H9 (cell line): ENCODE measurements at regions not wholly inside any gene's neighbourhood (a gene's known extent, or its start where the extent isn't known, plus 50 kb on each side); places are given as distances from the start of the nearest gene placed in this dataset.

Experiments
- DNase-seq: peaks from one replicate; pipeline ENCODE4 v3.0.0-alpha.2; 2017
- H2AFZ ChIP-seq: one replicate; pipeline ENCODE4 v1.6.1; 2013; ENCODE audit warnings: mild to moderate bottlenecking, low read length, control low read depth, moderate library complexity
- H2AK5ac ChIP-seq: 2 replicates; pipeline ENCODE4 v1.6.1; 2013; ENCODE audit warnings: low read length, control low read depth, mixed read lengths; ENCODE audit not compliant: insufficient read length
- H2BK120ac ChIP-seq: one replicate; pipeline ENCODE4 v1.6.1; 2013; ENCODE audit warnings: low read depth, mild to moderate bottlenecking, low read length, control low read depth, inconsistent platforms; ENCODE audit not compliant: poor library complexity, severe bottlenecking
- H2BK12ac ChIP-seq: 2 replicates; pipeline ENCODE4 v1.6.1; 2013; ENCODE audit warnings: low read length, control low read depth, mixed read lengths, low read depth; ENCODE audit not compliant: insufficient read length
- H2BK15ac ChIP-seq: 2 replicates; pipeline ENCODE4 v1.6.1; 2013; ENCODE audit warnings: low read depth, low read length, control low read depth
- H2BK20ac ChIP-seq: one replicate; pipeline ENCODE4 v1.6.1; 2013; ENCODE audit warnings: low read depth, mild to moderate bottlenecking, low read length, control low read depth, inconsistent platforms; ENCODE audit not compliant: poor library complexity, severe bottlenecking
- H2BK5ac ChIP-seq: 2 replicates; pipeline ENCODE4 v1.6.1; 2013; ENCODE audit warnings: low read length, control low read depth, mixed read lengths; ENCODE audit not compliant: insufficient read length
- H3K14ac ChIP-seq: 2 replicates; pipeline ENCODE4 v1.6.1; 2013; ENCODE audit warnings: low read length, control low read depth; ENCODE audit not compliant: insufficient read depth
- H3K18ac ChIP-seq: 2 replicates; pipeline ENCODE4 v1.6.1; 2013; ENCODE audit warnings: low read depth, mild to moderate bottlenecking, mixed read lengths, low read length, control low read depth; ENCODE audit not compliant: insufficient read length
- H3K23ac ChIP-seq: 2 replicates; pipeline ENCODE4 v1.6.1; 2013; ENCODE audit warnings: low read length, control low read depth, mixed read lengths, low read depth; ENCODE audit not compliant: insufficient read length
- H3K23me2 ChIP-seq: 2 replicates; pipeline ENCODE4 v1.6.1; 2013; ENCODE audit warnings: low read depth, mild to moderate bottlenecking, mixed read lengths, low read length, control low read depth; ENCODE audit not compliant: insufficient read length, poor library complexity, severe bottlenecking
- H3K27ac ChIP-seq: 2 replicates; pipeline ENCODE4 v1.5.1; 2013; ENCODE audit warnings: low read length, control low read depth, mixed read lengths, low read depth; ENCODE audit not compliant: insufficient read length
- H3K27me3 ChIP-seq: 2 replicates; pipeline ENCODE4 v1.6.1; 2013; ENCODE audit warnings: low read length, control low read depth, inconsistent platforms; ENCODE audit not compliant: insufficient read depth
- H3K4ac ChIP-seq: 2 replicates; pipeline ENCODE4 v1.6.1; 2013; ENCODE audit warnings: low read depth, mild to moderate bottlenecking, control low read depth, inconsistent platforms, low read length, moderate library complexity
- H3K4me1 ChIP-seq: 2 replicates; pipeline ENCODE4 v1.6.1; 2013; ENCODE audit warnings: low read length, control low read depth, inconsistent platforms; ENCODE audit not compliant: insufficient read depth
- H3K4me2 ChIP-seq: 2 replicates; pipeline ENCODE4 v1.6.1; 2013; ENCODE audit warnings: low read length, control low read depth, mixed read lengths; ENCODE audit not compliant: insufficient read length, insufficient read depth
- H3K56ac ChIP-seq: 2 replicates; pipeline ENCODE4 v1.6.1; 2013; ENCODE audit warnings: low read depth, mild to moderate bottlenecking, mixed read lengths, low read length, control low read depth; ENCODE audit not compliant: insufficient read length
- H3K79me1 ChIP-seq: 2 replicates; pipeline ENCODE4 v1.6.1; 2013; ENCODE audit warnings: low read depth, mild to moderate bottlenecking, moderate library complexity, low read length, control low read depth, inconsistent platforms; ENCODE audit not compliant: insufficient read depth, poor library complexity, severe bottlenecking
- H3K79me2 ChIP-seq: 2 replicates; pipeline ENCODE4 v1.6.1; 2013; ENCODE audit warnings: low read length, control low read depth, inconsistent platforms; ENCODE audit not compliant: insufficient read depth
- H3K9ac ChIP-seq: 2 replicates; pipeline ENCODE4 v1.6.1; 2013; ENCODE audit warnings: low read length, control low read depth, mixed read lengths; ENCODE audit not compliant: insufficient read length; ENCODE audit errors: extremely low read depth
- H3K9me3 ChIP-seq: one replicate; pipeline ENCODE4 v1.6.1; 2013; ENCODE audit warnings: low read depth, low read length, inconsistent platforms; ENCODE audit not compliant: control insufficient read depth
- H3T11ph ChIP-seq: one replicate; pipeline ENCODE4 v1.6.1; 2013; ENCODE audit warnings: mild to moderate bottlenecking, low read length, control low read depth, inconsistent platforms
- H4K20me1 ChIP-seq: one replicate; pipeline ENCODE4 v1.6.1; 2013; ENCODE audit not compliant: control insufficient read depth, insufficient read length, insufficient read depth
- H4K5ac ChIP-seq: 2 replicates; pipeline ENCODE4 v1.6.1; 2013; ENCODE audit warnings: low read depth, mild to moderate bottlenecking, mixed read lengths, low read length, control low read depth; ENCODE audit not compliant: insufficient read length
- H4K8ac ChIP-seq: replicated peaks from 2 replicates; pipeline ENCODE4 v1.6.1; 2013; ENCODE audit warnings: low read length, control low read depth, mixed read lengths, low read depth; ENCODE audit not compliant: insufficient read length
- H4K91ac ChIP-seq: 2 replicates; pipeline ENCODE4 v1.6.1; 2013; ENCODE audit warnings: low read depth, mild to moderate bottlenecking, moderate library complexity, mixed read lengths, low read length, control low read depth; ENCODE audit not compliant: insufficient read length
- H3K27ac Mint-ChIP-seq, 3 experiments: 2 replicates in 2 of 3; 3 replicates in 1 of 3; pipeline ENCODE4 v1.8.0; 2020 to 2021; ENCODE audit warnings: mixed read lengths in 3 of 3, mild to moderate bottlenecking in 1 of 3, moderate library complexity in 1 of 3
- H3K27me3 Mint-ChIP-seq: 2 replicates; pipeline ENCODE4 v1.8.0; 2021; ENCODE audit warnings: low read depth, mild to moderate bottlenecking, moderate library complexity, mixed read lengths
- H3K36me3 Mint-ChIP-seq, 3 experiments: 2 replicates in 2 of 3; 3 replicates in 1 of 3; pipeline ENCODE4 v1.8.0; 2020 to 2021; ENCODE audit warnings: low read depth in 3 of 3, mixed read lengths in 3 of 3; ENCODE audit not compliant: insufficient read depth in 1 of 3
- H3K4me1 Mint-ChIP-seq, 2 experiments: 2 replicates each; pipeline ENCODE4 v1.8.0; 2020; ENCODE audit warnings: mixed read lengths in 2 of 2
- H3K4me3 Mint-ChIP-seq, 2 experiments: 2 replicates in 1 of 2; 3 replicates in 1 of 2; pipeline ENCODE4 v1.8.0; 2020 to 2021; ENCODE audit warnings: mild to moderate bottlenecking in 2 of 2, mixed read lengths in 2 of 2, moderate library complexity in 1 of 2
- H3K9me3 Mint-ChIP-seq, 2 experiments: 2 replicates in 1 of 2; 3 replicates in 1 of 2; pipeline ENCODE4 v1.8.0; 2020; ENCODE audit warnings: mild to moderate bottlenecking in 2 of 2, mixed read lengths in 2 of 2, moderate library complexity in 1 of 2
- WGBS: extraction: QIAGEN DNeasy Blood & Tissue Kit; methylation state at CpG from one replicate; pipeline ENCODE4 v1.1.7; 2013; ENCODE audit warnings: missing lambda C conversion rate, low lambda C conversion rate, mixed read lengths; ENCODE audit not compliant: insufficient read length; ENCODE audit errors: extremely low coverage; 5-methylcytosine and 5-hydroxymethylcytosine counted together
- TF ChIP-seq, protein P1 (sequence below): fragments of 200-600 bp; sonication (generic); conservative IDR thresholded peaks from 3 replicates; pipeline ENCODE4 v1.8.0; 2021; ENCODE audit warnings: antibody characterized with exemption, mild to moderate bottlenecking

DNA sequence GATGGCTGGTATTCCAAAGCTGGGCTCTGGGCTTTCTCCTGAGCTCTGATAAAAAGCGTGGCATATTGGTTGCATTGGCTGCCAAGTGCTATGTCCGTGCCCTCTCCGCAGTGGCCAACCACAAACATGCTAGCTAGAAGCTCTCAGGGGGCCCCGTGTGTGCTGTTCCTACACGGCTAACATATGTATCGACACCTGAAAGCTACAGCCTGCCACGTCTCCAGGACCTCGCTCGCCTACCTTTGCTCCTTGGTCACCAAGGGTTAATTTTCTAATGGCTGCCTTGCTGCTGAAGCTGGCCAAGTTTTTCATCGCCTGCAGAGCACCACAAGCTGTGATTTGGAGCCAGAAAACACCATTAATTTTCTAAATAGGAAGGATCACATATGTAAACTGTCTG is 888.4 kb downstream of the BCL11A start:
- Histone ChIP-seq H3K27me3 (no peaks in the 10 kb centered on the region), H2BK5ac (no peak overlapping the region), H3K4ac (no peak overlapping the region), H4K91ac (no peak overlapping the region), H2BK12ac (no peak overlapping the region), H2BK20ac (no peak overlapping the region), H3K14ac (no peak overlapping the region), H3K79me2 (no peaks in the 10 kb centered on the region), H3K18ac (no peak overlapping the region), H3K9ac (no peak overlapping the region), H4K5ac (no peak overlapping the region), H3K4me1 (no peaks in the 10 kb centered on the region; the same call in 1 of the 2 replicates), H2AFZ (no peak overlapping the region), H3K56ac (no peak overlapping the region), H3K79me1 (no peaks in the 10 kb centered on the region), H3K27ac (no peak overlapping the region), H3K4me2 (no peak overlapping the region), H2AK5ac (no peak overlapping the region), H4K20me1 (no peaks in the 10 kb centered on the region), H2BK15ac (no peak overlapping the region), H3T11ph (no peak overlapping the region), H2BK120ac (no peak overlapping the region), H4K8ac (no peak overlapping the region), H3K9me3 (no peaks in the 10 kb centered on the region), H3K23ac (no peak overlapping the region), H3K23me2 (no peaks in the 10 kb centered on the region)
- Mint-ChIP-seq H3K27ac (no peak overlapping the region), H3K9me3 (no peaks in the 10 kb centered on the region), H3K27me3 (no peaks in the 10 kb centered on the region), H3K4me1 (peaks cover 27 to 36% of the 10 kb centered on the region in 2 experiments), H3K4me3 (no peak overlapping the region), H3K36me3 (no peaks in the 10 kb centered on the region)
- no CpG with 5 or more reads among the region's 10 CpGs for WGBS
- no peak for DNase-seq
- TF ChIP-seq, protein P1, sequence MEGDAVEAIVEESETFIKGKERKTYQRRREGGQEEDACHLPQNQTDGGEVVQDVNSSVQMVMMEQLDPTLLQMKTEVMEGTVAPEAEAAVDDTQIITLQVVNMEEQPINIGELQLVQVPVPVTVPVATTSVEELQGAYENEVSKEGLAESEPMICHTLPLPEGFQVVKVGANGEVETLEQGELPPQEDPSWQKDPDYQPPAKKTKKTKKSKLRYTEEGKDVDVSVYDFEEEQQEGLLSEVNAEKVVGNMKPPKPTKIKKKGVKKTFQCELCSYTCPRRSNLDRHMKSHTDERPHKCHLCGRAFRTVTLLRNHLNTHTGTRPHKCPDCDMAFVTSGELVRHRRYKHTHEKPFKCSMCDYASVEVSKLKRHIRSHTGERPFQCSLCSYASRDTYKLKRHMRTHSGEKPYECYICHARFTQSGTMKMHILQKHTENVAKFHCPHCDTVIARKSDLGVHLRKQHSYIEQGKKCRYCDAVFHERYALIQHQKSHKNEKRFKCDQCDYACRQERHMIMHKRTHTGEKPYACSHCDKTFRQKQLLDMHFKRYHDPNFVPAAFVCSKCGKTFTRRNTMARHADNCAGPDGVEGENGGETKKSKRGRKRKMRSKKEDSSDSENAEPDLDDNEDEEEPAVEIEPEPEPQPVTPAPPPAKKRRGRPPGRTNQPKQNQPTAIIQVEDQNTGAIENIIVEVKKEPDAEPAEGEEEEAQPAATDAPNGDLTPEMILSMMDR = no peak
